Stimulated activated CD8-positive, alpha-beta memory T cell treated with anti-CD3 and anti-CD28 coated beads, Interleukin-4, amount 100 ng/mL, for 48 hours (primary cell): ENCODE measurements at regions not wholly inside any gene's neighbourhood (a gene's known extent, or its start where the extent isn't known, plus 50 kb on each side); places are given as distances from the start of the nearest gene placed in this dataset.
A peak's percentile ranks its signal among the peaks of the same experiment; 100 is the strongest.

Experiments
- DNase-seq: peaks from one replicate; pipeline ENCODE4 v3.0.0-alpha.2; 2020

DNA sequence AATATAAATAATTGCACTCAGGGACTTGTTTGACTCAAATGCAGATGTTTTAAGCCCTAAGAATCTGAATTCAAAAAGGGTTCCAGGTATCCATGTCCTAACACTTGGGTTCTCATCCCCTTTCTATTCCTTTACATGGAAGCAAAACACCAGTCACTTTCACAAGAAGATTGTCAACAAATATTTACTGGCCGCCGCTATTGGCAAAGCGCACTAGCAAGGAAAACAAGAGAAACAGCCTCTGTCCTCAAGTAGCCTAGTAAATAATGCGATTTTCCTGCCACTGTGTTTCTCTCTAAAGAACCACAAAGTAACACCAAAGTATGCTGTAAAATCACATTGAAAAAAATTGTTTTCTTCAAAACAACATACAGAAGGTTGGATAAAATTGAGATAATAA lies 66.7 kb upstream of the EZH2 start:
- DNase-seq, result no peak

- no peak for DNase-seq
Observed at GRCh38 chr7:148944935-148945934, 61.1 kb upstream of the EZH2 start.

DNA sequence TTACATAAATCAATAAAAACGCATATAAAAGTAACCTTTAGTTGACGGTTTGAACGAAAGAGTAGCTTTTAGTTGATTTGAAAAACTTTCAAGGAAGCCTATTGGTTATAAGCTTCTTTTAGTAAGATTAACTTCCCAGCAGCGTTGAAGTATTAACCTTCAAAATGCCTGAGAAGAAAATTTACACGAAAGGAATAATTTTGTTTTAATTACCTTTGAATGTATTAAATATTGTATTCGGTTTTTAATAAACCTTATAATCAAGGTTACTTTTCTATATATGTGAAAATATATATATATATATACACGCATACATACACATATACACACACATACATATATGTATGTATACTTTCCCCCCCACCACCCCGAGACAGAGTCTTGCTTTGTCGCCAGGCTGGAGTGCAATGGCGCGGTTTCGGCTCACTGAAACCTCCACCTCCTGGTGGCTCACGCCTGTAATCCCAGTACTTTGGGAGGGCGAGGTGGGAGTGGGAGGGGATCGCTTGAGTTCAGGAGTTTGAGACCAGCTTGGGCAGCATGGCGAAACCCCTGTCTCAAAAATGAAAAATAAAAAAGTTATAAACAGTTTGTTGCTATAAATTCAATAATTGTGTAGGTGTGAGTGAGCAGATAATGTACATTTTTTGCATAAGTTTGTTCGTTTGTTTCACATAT lies 57.6 kb upstream of the EZH2 start:
- peak; percentile 72 for DNase-seq

- peak; percentile 68 for DNase-seq
Observed at GRCh38 chr7:148940702-148941597, 56.9 kb upstream of the EZH2 start.

GRCh38 chr7:148939128-148939755 lies 55.2 kb upstream of the EZH2 start:
- DNase-seq, result no peak

- no peak for DNase-seq
Observed at GRCh38 chr7:148935451-148935850, 51.4 kb upstream of the EZH2 start.
